ENCODE measurements at regions not wholly inside any gene's neighbourhood (a gene's known extent, or its start where the extent isn't known, plus 50 kb on each side); places are given as distances from the start of the nearest gene placed in this dataset.

DNA sequence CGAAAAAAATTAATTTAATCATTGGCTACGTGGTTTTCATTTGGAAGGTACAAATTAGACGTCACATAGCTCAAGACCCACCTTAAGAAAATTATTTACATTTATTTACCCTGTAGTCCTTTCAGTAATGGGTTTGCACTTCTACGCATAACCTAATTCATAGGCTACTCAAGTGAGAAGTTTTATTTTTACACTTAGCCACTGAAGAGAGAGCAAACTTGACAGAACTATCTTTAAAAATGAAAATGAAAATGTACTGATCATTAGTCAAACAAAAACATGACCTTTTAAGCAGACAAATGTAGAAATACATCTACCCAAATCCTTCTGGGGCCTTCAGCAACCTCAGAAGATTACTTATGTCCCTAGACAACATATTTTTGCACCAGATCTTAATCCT lies 269.4 kb upstream of the TTC14 start:
- POLR2A ChIA-PET: no interaction called here
- Mint-ChIP-seq H3K4me3 (no peak overlapping the region), H3K27ac (no peak overlapping the region), H3K9me3 (ENCODE audit: insufficient read depth) (no peaks in the 10 kb centered on the region), H3K27me3 (no peaks in the 10 kb centered on the region), H3K4me1 (no peaks in the 10 kb centered on the region)
- Histone ChIP-seq H2AFZ (ENCODE audit: insufficient read depth, low read depth, low read length, poor library complexity, severe bottlenecking) (no peak overlapping the region), H3K9ac (ENCODE audit: low read length) (no peak overlapping the region), H3K4me1 (ENCODE audit: control insufficient read depth in 2 of 2, insufficient read depth in 2 of 2, low read length in 2 of 2) (no peaks in the 10 kb centered on the region), H3K36me3 (replicated peaks in 1 of 2; ENCODE audit: control extremely low read depth in 1 of 2, control insufficient read depth in 1 of 2, extremely low read depth in 1 of 2, insufficient read depth in 2 of 2, low read length in 1 of 2) (no peaks in the 10 kb centered on the region), H3K4me2 (replicated peaks; ENCODE audit: low read depth, low read length, poor library complexity, severe bottlenecking) (no peak overlapping the region), H3K9me3 (ENCODE audit: control extremely low read depth in 1 of 3, control insufficient read depth in 2 of 3, insufficient read depth in 1 of 3, low read length in 2 of 3) (no peaks in the 10 kb centered on the region), H4K20me1 (ENCODE audit: control insufficient read depth, insufficient read depth, low read length, poor library complexity, severe bottlenecking) (no peaks in the 10 kb centered on the region), H3K27me3 (replicated peaks in 1 of 4; ENCODE audit: control extremely low read depth in 1 of 4, control insufficient read depth in 3 of 4, insufficient read depth in 4 of 4, low read length in 3 of 4) (no peaks in the 10 kb centered on the region), H3K27ac (ENCODE audit: low read length in 2 of 2) (no peak overlapping the region), H3K79me2 (ENCODE audit: control insufficient read depth, insufficient read depth, low read length) (no peaks in the 10 kb centered on the region), H3K4me3 (ENCODE audit: control extremely low read depth in 1 of 5, extremely low read depth in 1 of 5, insufficient read depth in 1 of 5, low read depth in 2 of 5, low read length in 4 of 5) (no peak overlapping the region)
- no peak for TF ChIP-seq CTCF (IDR thresholded peaks at IDR 0.05)
- TF ChIP-seq EZH2 (IDR thresholded peaks at IDR 0.05; ENCODE audit: borderline replicate concordance, insufficient read depth, low read depth, low read length, poor library complexity, severe bottlenecking): no peak
- CTCF ChIA-PET: no interaction called here
- WGBS (ENCODE audit: insufficient coverage): no CpG with 5 or more reads among the region's 4 CpGs
- ATAC-seq (ENCODE audit: low read depth) (no peak), DNase-seq (no peak)
- intact Hi-C loops (cut with micrococcal nuclease): no loop called here

DNA sequence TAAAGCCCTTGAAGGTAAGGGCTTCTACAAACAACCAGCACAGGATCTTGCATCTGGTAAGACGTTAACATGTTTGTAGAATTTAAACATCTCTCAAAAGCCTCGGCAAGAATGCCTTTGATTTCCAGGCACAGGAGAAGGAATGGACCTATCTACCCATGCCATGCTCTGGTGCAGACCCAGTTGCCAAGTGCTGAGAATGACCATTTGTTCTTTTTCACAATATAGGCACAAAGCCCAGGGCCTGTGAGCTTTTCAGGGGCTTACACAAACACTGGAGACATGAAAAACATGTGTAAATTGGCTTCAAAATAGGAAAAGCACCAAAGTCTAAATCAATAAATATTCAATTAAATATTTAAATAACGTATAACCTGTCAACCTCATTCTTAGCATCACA lies 266.9 kb upstream of the TTC14 start:
- Mint-ChIP-seq H3K9me3 (ENCODE audit: insufficient read depth) (peaks cover 2% of the 10 kb centered on the region), H3K4me3 (no peak overlapping the region), H3K4me1 (no peaks in the 10 kb centered on the region), H3K27me3 (no peaks in the 10 kb centered on the region), H3K27ac (no peak overlapping the region)
- no peak overlapping the region for H2AFZ ChIP-seq (ENCODE audit: insufficient read depth, low read depth, low read length, poor library complexity, severe bottlenecking)
- H4K20me1 ChIP-seq (ENCODE audit: control insufficient read depth, insufficient read depth, low read length, poor library complexity, severe bottlenecking): no peaks in the 10 kb centered on the region
- H3K79me2 ChIP-seq (ENCODE audit: control insufficient read depth, insufficient read depth, low read length): no peaks in the 10 kb centered on the region
- H3K27ac ChIP-seq (ENCODE audit: low read length in 2 of 2): no peak overlapping the region
- no peak overlapping the region for H3K9ac ChIP-seq (ENCODE audit: low read length)
- H3K4me1 ChIP-seq (ENCODE audit: control insufficient read depth in 2 of 2, insufficient read depth in 2 of 2, low read length in 2 of 2): no peaks in the 10 kb centered on the region
- H3K9me3 ChIP-seq (ENCODE audit: control extremely low read depth in 1 of 3, control insufficient read depth in 2 of 3, insufficient read depth in 1 of 3, low read length in 2 of 3): no peaks in the 10 kb centered on the region
- TF ChIP-seq EZH2 (IDR thresholded peaks at IDR 0.05; ENCODE audit: borderline replicate concordance, insufficient read depth, low read depth, low read length, poor library complexity, severe bottlenecking) (no peak), CTCF (IDR thresholded peaks at IDR 0.05) (no peak)
- DNase-seq (no peak), ATAC-seq (ENCODE audit: low read depth) (no peak)
- no peak overlapping the region for H3K4me2 ChIP-seq (replicated peaks; ENCODE audit: low read depth, low read length, poor library complexity, severe bottlenecking)
- H3K36me3 ChIP-seq (replicated peaks in 1 of 2; ENCODE audit: control extremely low read depth in 1 of 2, control insufficient read depth in 1 of 2, extremely low read depth in 1 of 2, insufficient read depth in 2 of 2, low read length in 1 of 2): no peaks in the 10 kb centered on the region
- ChIA-PET POLR2A (no interaction called here), CTCF (no interaction called here)
- H3K27me3 ChIP-seq (replicated peaks in 1 of 4; ENCODE audit: control extremely low read depth in 1 of 4, control insufficient read depth in 3 of 4, insufficient read depth in 4 of 4, low read length in 3 of 4): no peaks in the 10 kb centered on the region
- no peak overlapping the region for H3K4me3 ChIP-seq (ENCODE audit: control extremely low read depth in 1 of 5, extremely low read depth in 1 of 5, insufficient read depth in 1 of 5, low read depth in 2 of 5, low read length in 4 of 5)
- WGBS (ENCODE audit: insufficient coverage): 80% methylated on average over 1 of the region's 3 CpGs
- intact Hi-C loops (cut with micrococcal nuclease): no loop called here
